GM18520 (cell line): ENCODE measurements at regions not wholly inside any gene's neighbourhood (a gene's known extent, or its start where the extent isn't known, plus 50 kb on each side); places are given as distances from the start of the nearest gene placed in this dataset.
A peak's percentile ranks its signal among the peaks of the same experiment; 100 is the strongest.
"Not testable (repeated sequence)": the region's sequence is repeated elsewhere in the genome, so short reads cannot be mapped to it uniquely, and the experiment has no call there.

Source experiments
- ATAC-seq: cut with Tn5 transposase; IDR thresholded peaks from one replicate; pipeline ENCODE4 v1.9.1; 2021; ENCODE audit not compliant: unreplicated experiment

- ATAC-seq = no peak
Observed at GRCh38 chr11:34001557-34002064, 49.9 kb upstream of the CAPRIN1 start.

GRCh38 chr11:33999393-33999792 lies 52.1 kb upstream of the CAPRIN1 start:
- no peak for ATAC-seq

GRCh38 chr11:33997584-33998251 lies 53.8 kb upstream of the CAPRIN1 start:
- ATAC-seq = no peak

GRCh38 chr11:33996498-33997454 lies 54.8 kb upstream of the CAPRIN1 start:
- peak; percentile 64 for ATAC-seq

- ATAC-seq = no peak
Observed at GRCh38 chr11:33994937-33995336, 56.6 kb upstream of the CAPRIN1 start.

- ATAC-seq = not testable (repeated sequence)
Observed at GRCh38 chr11:33991136-33991535, 60.4 kb upstream of the CAPRIN1 start.

- ATAC-seq = not testable (repeated sequence)
Observed at GRCh38 chr11:33990131-33990530, 61.4 kb upstream of the CAPRIN1 start.

GRCh38 chr11:33989461-33989860 lies 62.1 kb upstream of the CAPRIN1 start:
- ATAC-seq = no peak

- no peak for ATAC-seq
Observed at GRCh38 chr11:33988586-33989370, 62.8 kb upstream of the CAPRIN1 start.

GRCh38 chr11:33987975-33988580 lies 63.5 kb upstream of the CAPRIN1 start:
- ATAC-seq = no peak

GRCh38 chr11:33987545-33987944 lies 64.0 kb upstream of the CAPRIN1 start:
- ATAC-seq = no peak

- ATAC-seq = not testable (repeated sequence)
Observed at GRCh38 chr11:33986597-33987501, 64.7 kb upstream of the CAPRIN1 start.

GRCh38 chr11:33984682-33985389 lies 66.7 kb upstream of the CAPRIN1 start:
- no peak for ATAC-seq

GRCh38 chr11:33982661-33983060 lies 68.9 kb upstream of the CAPRIN1 start:
- no peak for ATAC-seq

GRCh38 chr11:33980897-33981296 lies 70.6 kb upstream of the CAPRIN1 start:
- ATAC-seq = no peak

GRCh38 chr11:33978376-33978775 lies 73.2 kb upstream of the CAPRIN1 start:
- ATAC-seq = no peak

- no peak for ATAC-seq
Observed at GRCh38 chr11:33977676-33978075, 73.9 kb upstream of the CAPRIN1 start.

GRCh38 chr11:33976495-33977199 lies 74.9 kb upstream of the CAPRIN1 start:
- no peak for ATAC-seq
